Memory B cell (primary cell): ENCODE measurements at regions not wholly inside any gene's neighbourhood (a gene's known extent, or its start where the extent isn't known, plus 50 kb on each side); places are given as distances from the start of the nearest gene placed in this dataset.

Experiments
- ATAC-seq: fragments of 150-1000 bp; cut with Tn5 transposase; 2 replicates; pipeline ENCODE4 v1.10.0; 2021; ENCODE audit warnings: low read depth, mild to moderate bottlenecking, moderate library complexity
- DNase-seq, 2 donors: peaks; one replicate each; pipeline ENCODE4 v3.0.0; 2022; ENCODE audit warnings: low spot score in 2 of 2
- H3K27ac Mint-ChIP-seq: one replicate; pipeline ENCODE4 v1.8.0; 2022; ENCODE audit warnings: mild to moderate bottlenecking, moderate library complexity, mixed read lengths
- H3K27me3 Mint-ChIP-seq: one replicate; pipeline ENCODE4 v1.8.0; 2022; ENCODE audit warnings: mixed read lengths
- H3K36me3 Mint-ChIP-seq: one replicate; pipeline ENCODE4 v1.8.0; 2022; ENCODE audit warnings: mild to moderate bottlenecking, mixed read lengths
- H3K4me1 Mint-ChIP-seq: one replicate; pipeline ENCODE4 v1.8.0; 2022; ENCODE audit warnings: mixed read lengths
- H3K4me3 Mint-ChIP-seq: one replicate; pipeline ENCODE4 v1.8.0; 2022; ENCODE audit warnings: mild to moderate bottlenecking, moderate library complexity, mixed read lengths
- H3K9me3 Mint-ChIP-seq: one replicate; pipeline ENCODE4 v1.8.0; 2022; ENCODE audit warnings: mixed read lengths

DNA sequence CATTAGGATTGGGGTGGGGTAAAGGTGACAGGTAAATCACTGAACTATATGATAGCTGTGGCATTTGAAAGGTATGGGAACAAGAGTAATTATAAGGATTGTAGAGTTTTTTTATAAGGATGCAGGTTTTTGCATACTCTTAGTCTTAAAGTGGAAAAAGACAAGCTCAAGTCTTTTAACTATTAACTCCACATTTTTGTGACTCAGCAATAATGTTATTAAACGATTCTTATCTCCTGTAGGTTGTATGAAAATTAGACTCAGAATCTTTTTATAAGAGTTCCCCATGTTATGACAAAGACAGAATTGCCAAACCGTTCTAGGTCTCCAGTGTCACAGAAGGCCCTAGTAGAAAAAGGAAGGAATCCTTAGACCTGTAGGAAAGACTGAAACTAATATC, 49.9 kb upstream of the TTLL7 start:
- Mint-ChIP-seq H3K9me3 (no peaks in the 10 kb centered on the region), H3K27ac (no peak overlapping the region), H3K4me1 (no peaks in the 10 kb centered on the region), H3K4me3 (no peak overlapping the region), H3K27me3 (peaks cover 2% of the 10 kb centered on the region), H3K36me3 (no peaks in the 10 kb centered on the region)
- DNase-seq (no peak), ATAC-seq (no peak)
